K562 (cell line): ENCODE measurements at regions not wholly inside any gene's neighbourhood (a gene's known extent, or its start where the extent isn't known, plus 50 kb on each side); places are given as distances from the start of the nearest gene placed in this dataset.

Experiments used
- ATAC-seq: fragments of 200-7000 bp; cut with Tn5 transposase; 3 replicates; pipeline ENCODE4 v1.9.1; 2020; ENCODE audit warnings: moderate library complexity
- BruUV-seq: library from RNA; stranded (reverse); fragments of 400-500 nt; replicated peaks from 2 replicates; lab custom pipeline; 2021; lab: Mats Ljungman, UMichigan
- CTCF ChIA-PET: fragments of 300-600 bp; formaldehyde crosslinking; extraction: SDS; loops from one replicate; lab custom pipeline; 2021; ENCODE audit warnings: low intra/inter-chr PET ratio; lab: Yijun Ruan, JAX
- POLR2A ChIA-PET: fragments of 300-600, 350-650 bp; sonication (Branson Sonifier 250); formaldehyde crosslinking; extraction: SDS; loops from one replicate; lab custom pipeline; 2021; ENCODE audit warnings: antibody characterized with exemption, inconsistent platforms; lab: Yijun Ruan, JAX
- DNase-seq, 4 experiments: peaks; one replicate each; pipeline versions ENCODE4 v3.0.0 to v3.0.0-alpha.2; 2011 to 2018; ENCODE audit warnings: low spot score in 3 of 4, mixed read lengths in 3 of 4; ENCODE audit errors: extremely low read depth in 1 of 4
- FAIRE-seq: peaks from 2 replicates; lab custom pipeline; 2011; peaks lifted over from hg19 to GRCh38; lab: Jason Lieb, UNC
- H2AFZ ChIP-seq: 2 replicates; pipeline ENCODE4 v1.6.0; 2011; ENCODE audit warnings: low read depth, low read length, control low read depth, inconsistent platforms
- H3K27ac ChIP-seq: fragments of 200-600 bp; 3 replicates; pipeline ENCODE4 v1.8.0; 2011; ENCODE audit warnings: low read depth, mild to moderate bottlenecking, control low read depth, inconsistent platforms, low read length, moderate library complexity, mixed read lengths; ENCODE audit errors: extremely low read depth
- H3K27me3 ChIP-seq, 2 experiments: fragments of 300-600 bp in 1 of 2; 2 replicates in 1 of 2; 3 replicates in 1 of 2; pipeline versions ENCODE4 v1.6.0 to v1.8.0; 2011; ENCODE audit warnings: inconsistent platforms in 2 of 2, low read length in 2 of 2, mild to moderate bottlenecking in 1 of 2, mixed read lengths in 1 of 2, moderate library complexity in 1 of 2; ENCODE audit not compliant: control insufficient read depth in 2 of 2, insufficient read depth in 2 of 2
- H3K36me3 ChIP-seq: fragments of 300-600 bp; 3 replicates; pipeline ENCODE4 v1.8.0; 2011; ENCODE audit warnings: mild to moderate bottlenecking, low read length, inconsistent platforms; ENCODE audit not compliant: control insufficient read depth, insufficient read depth
- H3K4me1 ChIP-seq, 2 experiments: fragments of 200-600 bp in 1 of 2; replicated peaks in 1 of 2; 2 replicates in 1 of 2; 3 replicates in 1 of 2; pipeline versions ENCODE4 v1.5.1 to v1.8.0; 2011; ENCODE audit warnings: inconsistent platforms in 2 of 2, low read length in 2 of 2, mild to moderate bottlenecking in 1 of 2, mixed read lengths in 1 of 2, moderate library complexity in 1 of 2; ENCODE audit not compliant: control insufficient read depth in 2 of 2, insufficient read depth in 2 of 2
- H3K4me2 ChIP-seq: 2 replicates; pipeline ENCODE4 v1.6.1; 2011; ENCODE audit warnings: low read length, control low read depth, inconsistent platforms, mixed read lengths; ENCODE audit not compliant: insufficient read depth
- H3K4me3 ChIP-seq: fragments of 200-600 bp; sonication (generic), shearing (Covaris generic); 2 replicates; pipeline ENCODE4 v1.5.1; 2016; ENCODE audit warnings: control low read depth, inconsistent platforms
- H3K79me2 ChIP-seq: fragments of 200-600 bp; 3 replicates; pipeline ENCODE4 v1.8.0; 2011; ENCODE audit warnings: low read length, inconsistent platforms; ENCODE audit not compliant: control insufficient read depth, insufficient read depth
- H3K9ac ChIP-seq, 2 experiments: 2 replicates each; pipeline versions ENCODE4 v1.6.0 to v1.6.1; 2011; ENCODE audit warnings: low read depth in 2 of 2, low read length in 2 of 2, control low read depth in 1 of 2, inconsistent platforms in 1 of 2, mild to moderate bottlenecking in 1 of 2, mixed read lengths in 1 of 2; ENCODE audit not compliant: insufficient read depth in 1 of 2
- H3K9me1 ChIP-seq: one replicate; pipeline ENCODE4 v1.6.0; 2011; ENCODE audit warnings: inconsistent platforms, mild to moderate bottlenecking, low read length, moderate library complexity; ENCODE audit not compliant: control insufficient read depth, insufficient read depth
- H3K9me3 ChIP-seq: replicated peaks from 2 replicates; pipeline ENCODE4 v1.5.1; 2011; ENCODE audit warnings: low read depth, low read length, inconsistent platforms; ENCODE audit not compliant: control insufficient read depth, insufficient read depth
- H4K20me1 ChIP-seq: replicated peaks from 2 replicates; pipeline ENCODE4 v1.6.1; 2011; ENCODE audit warnings: low read length, inconsistent platforms, mixed read lengths; ENCODE audit not compliant: control insufficient read depth, insufficient read depth
- BRCA1 ChIP-seq, 2 experiments: fragments of 450-650 bp in 1 of 2; sonication (generic) in 1 of 2; formaldehyde crosslinking in 1 of 2; IDR thresholded peaks; 2 replicates each; pipeline versions ENCODE4 v1.5.0 to v1.6.1; 2017 to 2020; ENCODE audit warnings: mild to moderate bottlenecking in 1 of 2, missing genetic modification reagents in 1 of 2
- CBX1 ChIP-seq: sonication (generic); IDR thresholded peaks from 2 replicates; pipeline ENCODE4 v1.6.1; 2016; ENCODE audit warnings: antibody characterized with exemption, low read depth, mild to moderate bottlenecking
- CBX8 ChIP-seq: fragments of 200-600 bp; sonication (generic); IDR thresholded peaks from 2 replicates; pipeline ENCODE4 v1.6.1; 2012; ENCODE audit warnings: borderline replicate concordance, mixed run types, low read depth, mild to moderate bottlenecking, moderate library complexity, mixed read lengths, low read length, control low read depth, inconsistent platforms; ENCODE audit not compliant: poor library complexity, severe bottlenecking; ENCODE audit errors: extremely low read depth
- FOXK2 ChIP-seq, 2 experiments: fragments of 450-650 bp; IDR thresholded peaks in 1 of 2; conservative IDR thresholded peaks in 1 of 2; 2 replicates each; pipeline ENCODE4 v1.6.1; 2016; ENCODE audit warnings: low read depth in 2 of 2, mild to moderate bottlenecking in 1 of 2
- GTF2E2 ChIP-seq: fragments of 200-800 bp; sonication (Bioruptor generic); IDR thresholded peaks from 2 replicates; pipeline ENCODE4 v1.6.1; 2016; ENCODE audit warnings: missing genetic modification characterization, missing compliant biosample characterization
- MCM2 ChIP-seq: fragments of 450-650 bp; IDR thresholded peaks from 2 replicates; pipeline ENCODE4 v1.6.1; 2017; ENCODE audit warnings: low read depth, mild to moderate bottlenecking
- MCM7 ChIP-seq, 2 experiments: fragments of 450-650 bp; IDR thresholded peaks; 2 replicates each; pipeline ENCODE4 v1.6.1; 2016 to 2018
- RBFOX2 ChIP-seq: fragments of 200-400 bp; formaldehyde crosslinking; IDR thresholded peaks from 2 replicates; pipeline ENCODE4 v1.6.1; 2017; ENCODE audit warnings: low read depth, mild to moderate bottlenecking, low read length, moderate library complexity
- RBM22 ChIP-seq: fragments of 200-400 bp; formaldehyde crosslinking; IDR thresholded peaks from 2 replicates; pipeline ENCODE4 v1.6.1; 2018; ENCODE audit warnings: low read length, low read depth; ENCODE audit not compliant: poor library complexity, severe bottlenecking
- RNF219 ChIP-seq: fragments of 250-450 bp; sonication (Bioruptor Pico); IDR thresholded peaks from 2 replicates; pipeline ENCODE4 v1.5.0; 2022; ENCODE audit warnings: mild to moderate bottlenecking
- TCFL5 ChIP-seq: fragments of 250-450 bp; sonication (Bioruptor Pico); conservative IDR thresholded peaks from 2 replicates; pipeline ENCODE4 v1.6.1; 2021; ENCODE audit warnings: mild to moderate bottlenecking, moderate library complexity, matching md5 sums
- TRIM24 ChIP-seq, 2 experiments: fragments of 450-650 bp; IDR thresholded peaks; 2 replicates each; pipeline ENCODE4 v1.6.1; 2016
- ZNF695 ChIP-seq: fragments of 450-650 bp; formaldehyde crosslinking; IDR thresholded peaks from 2 replicates; pipeline ENCODE4 v1.4.0; 2020; ENCODE audit warnings: mild to moderate bottlenecking, moderate library complexity
- WGBS: fragments of 100-300 bp; shearing (Covaris generic); methylation state at CpG from one replicate; pipeline ENCODE4 v1.1.6; 2016; ENCODE audit warnings: low coverage, mixed read lengths; ENCODE audit not compliant: insufficient coverage; ENCODE audit errors: missing lambda C conversion rate; 5-methylcytosine and 5-hydroxymethylcytosine counted together
- in situ Hi-C: fragments of 300-500 bp; cut with MboI; formaldehyde crosslinking; loops from 4 replicates; pipeline ENCODE4 v1.15.0; 2018; ENCODE audit warnings: inconsistent platforms, mixed read lengths
- intact Hi-C: fragments of 100-400 bp; cut with micrococcal nuclease; formaldehyde crosslinking; loops from 2 replicates; pipeline ENCODE4 v1.14.2; 2022
- TF ChIP-seq, protein P1 (sequence below): fragments of 250-450 bp; sonication (Bioruptor Pico); IDR thresholded peaks from 2 replicates; pipeline ENCODE4 v1.6.1; 2021; ENCODE audit warnings: mild to moderate bottlenecking
- TF ChIP-seq, protein P2 (sequence below): fragments of 450-650 bp; IDR thresholded peaks from 2 replicates; pipeline ENCODE4 v1.6.1; 2018; ENCODE audit warnings: mild to moderate bottlenecking, low read depth; ENCODE audit not compliant: partially characterized antibody

GRCh38 chr20:60558486-60558885 is 600.3 kb downstream of the CDH26 start:
- no peak for DNase-seq
- no peak for ATAC-seq
- POLR2A ChIA-PET: no interaction called here
- FAIRE-seq: no peak
- no peaks in the 10 kb centered on the region for H3K9me1 ChIP-seq
- no peaks in the 10 kb centered on the region for H3K9me3 ChIP-seq
- H3K4me2 ChIP-seq: no peak overlapping the region
- no TSS peak for BruUV-seq
- no peak overlapping the region for H3K4me3 ChIP-seq
- no peaks in the 10 kb centered on the region for H4K20me1 ChIP-seq
- intact Hi-C loops: no loop called here
- H3K4me1 ChIP-seq: no peaks in the 10 kb centered on the region
- CTCF ChIA-PET: no interaction called here
- no peak overlapping the region for H3K27ac ChIP-seq
- no peak for TF ChIP-seq BRCA1 (IDR thresholded peaks at IDR 0.05)
- TF ChIP-seq BRCA1 (CRISPR knock-in tag; IDR thresholded peaks at IDR 0.05): no peak
- no peak for TF ChIP-seq MCM7 (IDR thresholded peaks at IDR 0.05)
- TF ChIP-seq RNF219 (CRISPR knock-in tag): no peak
- TF ChIP-seq GTF2E2: no peak
- no peak for TF ChIP-seq RBFOX2
- no peak for TF ChIP-seq MCM2
- TF ChIP-seq ZNF695 (CRISPR knock-in tag): no peak
- TF ChIP-seq TCFL5 (CRISPR knock-in tag): no peak
- TF ChIP-seq, protein P1, sequence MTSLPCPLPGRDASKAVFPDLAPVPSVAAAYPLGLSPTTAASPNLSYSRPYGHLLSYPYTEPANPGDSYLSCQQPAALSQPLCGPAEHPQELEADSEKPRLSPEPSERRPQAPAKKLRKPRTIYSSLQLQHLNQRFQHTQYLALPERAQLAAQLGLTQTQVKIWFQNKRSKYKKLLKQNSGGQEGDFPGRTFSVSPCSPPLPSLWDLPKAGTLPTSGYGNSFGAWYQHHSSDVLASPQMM (CRISPR knock-in tag): no peak
- TF ChIP-seq, protein P2, sequence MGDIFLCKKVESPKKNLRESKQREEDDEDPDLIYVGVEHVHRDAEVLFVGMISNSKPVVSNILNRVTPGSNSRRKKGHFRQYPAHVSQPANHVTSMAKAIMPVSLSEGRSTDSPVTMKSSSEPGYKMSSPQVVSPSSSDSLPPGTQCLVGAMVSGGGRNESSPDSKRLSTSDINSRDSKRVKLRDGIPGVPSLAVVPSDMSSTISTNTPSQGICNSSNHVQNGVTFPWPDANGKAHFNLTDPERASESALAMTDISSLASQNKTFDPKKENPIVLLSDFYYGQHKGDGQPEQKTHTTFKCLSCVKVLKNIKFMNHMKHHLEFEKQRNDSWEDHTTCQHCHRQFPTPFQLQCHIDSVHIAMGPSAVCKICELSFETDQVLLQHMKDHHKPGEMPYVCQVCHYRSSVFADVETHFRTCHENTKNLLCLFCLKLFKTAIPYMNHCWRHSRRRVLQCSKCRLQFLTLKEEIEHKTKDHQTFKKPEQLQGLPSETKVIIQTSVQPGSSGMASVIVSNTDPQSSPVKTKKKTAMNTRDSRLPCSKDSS: no peak
- no peak for TF ChIP-seq CBX1
- no peak for TF ChIP-seq CBX8
- TF ChIP-seq FOXK2 (conservative IDR thresholded peaks at IDR 0.05 in 1 of 2, IDR thresholded peaks at IDR 0.05 in 1 of 2; ENCODE audit: low read depth in 2 of 2): no peak
- TF ChIP-seq RBM22: no peak
- no peak for TF ChIP-seq TRIM24 (IDR thresholded peaks at IDR 0.05)
- 0% methylated on average over 3 of the region's 3 CpGs for WGBS
- H3K36me3 ChIP-seq: no peaks in the 10 kb centered on the region
- H3K9ac ChIP-seq: no peak overlapping the region
- no peaks in the 10 kb centered on the region for H3K79me2 ChIP-seq
- H3K27me3 ChIP-seq: no peaks in the 10 kb centered on the region; a peak in 1 of 5 replicates
- no peak overlapping the region for H2AFZ ChIP-seq
- in situ Hi-C loops: no loop called here
